Brain microvascular endothelial cell (primary cell): ENCODE measurements at regions not wholly inside any gene's neighbourhood (a gene's known extent, or its start where the extent isn't known, plus 50 kb on each side); places are given as distances from the start of the nearest gene placed in this dataset.

Experiments used
- DNase-seq: peaks from one replicate; pipeline ENCODE4 v3.0.0-alpha.2; 2020
- H3K27ac ChIP-seq: fragments of 250-450 bp; sonication (Bioruptor Pico); 2 replicates; pipeline ENCODE4 v1.5.1; 2020; ENCODE audit warnings: mild to moderate bottlenecking, moderate library complexity
- H3K27me3 ChIP-seq: fragments of 250-450 bp; sonication (Bioruptor Pico); replicated peaks from 2 replicates; pipeline ENCODE4 v1.5.1; 2020; ENCODE audit warnings: mild to moderate bottlenecking
- H3K36me3 ChIP-seq: fragments of 250-450 bp; sonication (Bioruptor Pico); replicated peaks from 2 replicates; pipeline ENCODE4 v1.5.1; 2020; ENCODE audit warnings: mild to moderate bottlenecking
- H3K4me3 ChIP-seq: 2 replicates; pipeline ENCODE4 v1.5.1; 2011; ENCODE audit warnings: low read depth, mild to moderate bottlenecking, control low read depth, low read length, moderate library complexity
- in situ Hi-C: cut with HindIII; loops from 2 replicates; pipeline ENCODE4 v1.10.0; 2017; ENCODE audit warnings: low sequenced_read_pairs, low pct_ligation_motif_present
- TF ChIP-seq, protein P1 (sequence below): IDR thresholded peaks from 2 replicates; pipeline ENCODE4 v1.5.1; 2011; ENCODE audit warnings: low read depth, mild to moderate bottlenecking, moderate library complexity, low read length, control low read depth, inconsistent platforms; ENCODE audit errors: missing control alignments

DNA sequence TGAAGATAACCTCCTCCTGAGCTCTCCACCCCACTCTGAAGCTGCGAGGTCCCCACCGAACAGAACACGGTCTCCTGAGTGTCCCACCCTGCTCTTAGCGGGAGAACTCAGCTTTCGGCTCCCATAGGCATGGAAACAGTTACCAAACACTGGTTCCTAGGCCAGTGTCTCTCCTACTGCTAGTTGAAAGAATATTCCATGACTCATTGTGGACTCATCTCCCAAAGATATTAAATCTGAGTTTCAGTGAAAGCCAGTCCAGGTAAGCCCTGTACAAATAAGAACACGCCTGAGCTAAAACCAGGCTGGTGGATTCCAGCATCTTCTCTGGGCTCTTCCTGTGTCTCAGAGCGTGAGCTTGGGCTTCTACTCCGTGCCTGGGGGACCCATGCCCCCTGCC is 107.5 kb upstream of the CLDN14 start:
- Histone ChIP-seq H3K27me3 (no peaks in the 10 kb centered on the region), H3K27ac (no peak overlapping the region), H3K4me3 (no peak overlapping the region), H3K36me3 (no peaks in the 10 kb centered on the region)
- in situ Hi-C loops: no loop called here
- TF ChIP-seq, protein P1, sequence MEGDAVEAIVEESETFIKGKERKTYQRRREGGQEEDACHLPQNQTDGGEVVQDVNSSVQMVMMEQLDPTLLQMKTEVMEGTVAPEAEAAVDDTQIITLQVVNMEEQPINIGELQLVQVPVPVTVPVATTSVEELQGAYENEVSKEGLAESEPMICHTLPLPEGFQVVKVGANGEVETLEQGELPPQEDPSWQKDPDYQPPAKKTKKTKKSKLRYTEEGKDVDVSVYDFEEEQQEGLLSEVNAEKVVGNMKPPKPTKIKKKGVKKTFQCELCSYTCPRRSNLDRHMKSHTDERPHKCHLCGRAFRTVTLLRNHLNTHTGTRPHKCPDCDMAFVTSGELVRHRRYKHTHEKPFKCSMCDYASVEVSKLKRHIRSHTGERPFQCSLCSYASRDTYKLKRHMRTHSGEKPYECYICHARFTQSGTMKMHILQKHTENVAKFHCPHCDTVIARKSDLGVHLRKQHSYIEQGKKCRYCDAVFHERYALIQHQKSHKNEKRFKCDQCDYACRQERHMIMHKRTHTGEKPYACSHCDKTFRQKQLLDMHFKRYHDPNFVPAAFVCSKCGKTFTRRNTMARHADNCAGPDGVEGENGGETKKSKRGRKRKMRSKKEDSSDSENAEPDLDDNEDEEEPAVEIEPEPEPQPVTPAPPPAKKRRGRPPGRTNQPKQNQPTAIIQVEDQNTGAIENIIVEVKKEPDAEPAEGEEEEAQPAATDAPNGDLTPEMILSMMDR: no peak
- peak; percentile 6 for DNase-seq

DNA sequence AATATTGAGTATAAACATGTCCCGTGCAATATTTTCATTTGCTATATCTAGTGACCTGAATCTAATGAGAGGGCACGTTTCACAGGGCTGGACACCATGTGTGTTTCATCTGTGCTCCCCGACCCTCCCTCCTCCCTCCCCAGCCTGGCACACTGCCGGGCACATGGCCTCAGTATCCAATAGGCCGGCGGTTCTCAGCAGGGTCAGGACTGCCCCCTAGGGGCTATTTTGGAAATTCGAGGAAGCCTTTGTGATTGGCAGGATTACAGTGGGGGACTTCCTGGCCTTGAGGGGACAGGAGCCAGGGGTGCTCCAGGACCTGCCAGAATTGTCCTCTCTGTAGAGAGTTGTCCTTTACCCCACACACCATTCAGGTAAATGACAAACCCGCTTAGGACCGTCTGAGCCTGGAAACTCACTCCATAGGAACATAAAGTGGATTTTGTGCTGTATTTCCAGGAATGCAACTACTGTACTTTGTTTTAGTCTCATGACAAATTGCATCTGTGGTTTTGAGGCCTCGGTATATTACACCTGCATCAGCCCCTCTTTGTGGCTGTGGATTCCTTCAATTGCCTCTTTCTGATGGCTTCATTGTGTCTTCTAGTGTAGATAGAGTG is 109.5 kb upstream of the SIM2 start:
- Histone ChIP-seq H3K27me3 (no peaks in the 10 kb centered on the region), H3K4me3 (no peak overlapping the region), H3K36me3 (no peaks in the 10 kb centered on the region), H3K27ac (no peak overlapping the region)
- DNase-seq: peak; percentile 27
- TF ChIP-seq, protein P1: peak; percentile 74
- in situ Hi-C loops: no loop called here

DNA sequence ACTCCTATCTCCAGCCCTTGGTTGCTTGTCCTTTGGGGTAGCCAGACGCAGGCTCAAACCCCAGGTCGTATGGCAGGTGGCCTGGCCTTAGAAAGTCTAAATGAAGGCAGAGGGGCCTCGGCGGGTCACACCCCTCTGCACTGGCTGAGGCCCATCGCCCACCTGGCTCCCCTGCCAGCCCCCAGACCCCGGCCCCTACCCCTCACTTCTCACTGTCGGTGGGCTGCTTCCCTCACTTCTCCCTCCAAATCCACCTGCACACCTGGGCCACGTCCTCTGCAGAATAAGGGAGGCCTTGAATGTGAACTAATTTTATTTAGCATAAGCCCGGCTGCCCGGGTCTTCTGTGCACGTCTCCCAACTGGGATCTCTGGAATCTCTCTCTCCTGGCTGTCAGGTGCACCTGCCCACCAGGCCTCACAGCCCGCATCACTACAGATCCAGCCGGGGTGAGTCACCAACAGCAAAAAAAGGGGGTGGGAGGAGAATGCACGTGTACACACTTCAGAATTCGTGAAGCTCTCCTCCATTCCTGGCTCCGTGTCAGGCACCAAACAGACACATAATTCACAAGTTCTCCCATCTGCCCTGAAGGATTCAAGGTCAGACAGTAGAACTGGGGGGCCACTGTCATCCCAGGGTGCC is 107.5 kb upstream of the SIM2 start:
- TF ChIP-seq, protein P1: no peak
- DNase-seq: no peak
- Histone ChIP-seq H3K36me3 (no peaks in the 10 kb centered on the region), H3K27ac (no peak overlapping the region), H3K4me3 (no peak overlapping the region), H3K27me3 (peaks cover 3% of the 10 kb centered on the region)
- in situ Hi-C loops: no loop called here

DNA sequence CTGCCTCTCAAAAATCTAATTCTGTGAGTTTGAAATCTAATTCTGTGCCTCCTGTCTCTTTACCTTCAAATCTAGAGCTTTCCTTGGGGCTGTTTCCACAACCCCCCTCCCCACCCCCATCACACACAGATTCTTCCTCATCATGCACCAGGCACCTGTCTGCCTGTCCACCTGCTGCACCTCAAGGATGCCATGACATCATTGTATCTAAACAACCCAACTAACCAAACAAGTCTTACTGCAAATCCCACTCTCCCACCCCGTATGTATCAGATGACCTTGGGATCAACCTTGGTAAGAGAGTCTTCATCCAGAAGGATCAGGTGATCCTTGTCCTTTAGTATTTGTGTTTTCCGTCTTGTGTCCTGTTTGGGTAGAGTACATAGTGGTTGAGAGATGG is 102.7 kb upstream of the SIM2 start:
- Histone ChIP-seq H3K27me3 (peaks cover 3% of the 10 kb centered on the region), H3K36me3 (no peaks in the 10 kb centered on the region), H3K4me3 (no peak overlapping the region), H3K27ac (no peak overlapping the region)
- TF ChIP-seq, protein P1: no peak
- no peak for DNase-seq
- in situ Hi-C loops: no loop called here

DNA sequence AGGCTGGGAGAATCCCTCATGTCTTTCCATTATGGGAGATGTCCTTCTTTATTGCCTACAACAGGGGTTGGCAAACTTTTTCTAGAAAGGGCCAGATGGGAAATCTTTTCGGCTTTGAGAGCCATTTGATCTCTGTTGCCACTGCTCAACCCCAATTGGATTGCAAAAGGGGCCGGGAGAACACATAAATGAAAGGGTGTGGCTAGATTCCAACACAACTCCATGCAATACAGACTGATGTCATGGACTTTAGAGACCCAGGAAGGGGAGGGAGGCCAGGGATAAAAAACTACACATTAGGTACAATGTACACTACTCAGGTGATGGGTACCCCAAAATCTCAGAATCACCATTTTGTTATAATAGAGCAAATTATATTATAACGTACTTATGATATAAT is 97.6 kb upstream of the SIM2 start:
- no peak for DNase-seq
- no peaks in the 10 kb centered on the region for H3K27me3 ChIP-seq
- H3K4me3 ChIP-seq: no peak overlapping the region
- H3K27ac ChIP-seq: no peak overlapping the region
- TF ChIP-seq, protein P1: no peak
- in situ Hi-C loops: no loop called here
- no peaks in the 10 kb centered on the region for H3K36me3 ChIP-seq

DNA sequence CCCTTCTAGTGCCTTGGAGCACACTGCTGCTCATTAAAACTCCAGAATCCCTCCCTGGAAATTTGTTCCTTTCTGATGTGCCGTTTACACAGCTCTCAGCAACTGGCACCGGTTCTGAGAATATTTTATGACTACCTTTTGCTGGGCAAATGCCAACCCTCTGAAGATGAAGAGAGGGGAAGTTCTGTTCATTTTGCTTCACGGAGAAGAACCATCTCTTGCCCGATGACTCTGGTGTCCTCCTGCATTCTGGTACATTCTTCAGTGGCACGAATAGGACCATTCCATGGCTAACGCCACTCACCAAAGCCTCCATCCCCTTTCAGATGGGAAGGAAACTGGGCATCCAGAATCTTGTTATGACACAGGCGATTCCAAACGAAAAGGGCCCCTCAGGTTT is 96.2 kb upstream of the SIM2 start:
- in situ Hi-C loops: no loop called here
- no peak overlapping the region for H3K4me3 ChIP-seq
- TF ChIP-seq, protein P1: no peak
- DNase-seq: no peak
- no peaks in the 10 kb centered on the region for H3K27me3 ChIP-seq
- no peak overlapping the region for H3K27ac ChIP-seq
- H3K36me3 ChIP-seq: no peaks in the 10 kb centered on the region
